DMS79 (cell line): ENCODE measurements at regions not wholly inside any gene's neighbourhood (a gene's known extent, or its start where the extent isn't known, plus 50 kb on each side); places are given as distances from the start of the nearest gene placed in this dataset.

Experiments used
- DNase-seq: peaks from one replicate; lab custom pipeline; 2025; lab: John Stamatoyannopoulos, UW

GRCh38 chr12:47560415-47560814 is 145.4 kb downstream of the RPAP3 start:
- no peak for DNase-seq

- DNase-seq, result no peak
These were observed 147.0 kb downstream of the RPAP3 start for GRCh38 chr12:47558625-47559345.

DNA sequence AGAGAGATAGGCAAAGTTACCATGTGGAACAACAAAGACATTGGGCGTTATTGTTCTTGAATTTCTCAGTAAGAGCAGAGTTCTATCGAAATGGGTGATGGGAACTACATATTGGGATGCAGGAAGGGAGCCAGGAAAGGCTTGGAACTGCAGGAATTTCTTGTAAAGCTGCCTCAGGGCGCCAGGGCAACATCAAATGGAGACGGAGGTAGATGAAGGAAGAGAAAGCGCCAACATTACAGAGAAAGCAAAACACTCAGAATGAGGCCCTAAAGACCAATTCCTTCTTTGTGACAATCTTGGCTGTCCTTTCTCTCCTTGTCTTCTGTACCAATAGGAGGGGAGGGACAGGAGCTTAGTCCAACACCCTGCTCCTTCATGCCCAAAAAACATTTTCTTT is 148.4 kb downstream of the RPAP3 start:
- no peak for DNase-seq

DNA sequence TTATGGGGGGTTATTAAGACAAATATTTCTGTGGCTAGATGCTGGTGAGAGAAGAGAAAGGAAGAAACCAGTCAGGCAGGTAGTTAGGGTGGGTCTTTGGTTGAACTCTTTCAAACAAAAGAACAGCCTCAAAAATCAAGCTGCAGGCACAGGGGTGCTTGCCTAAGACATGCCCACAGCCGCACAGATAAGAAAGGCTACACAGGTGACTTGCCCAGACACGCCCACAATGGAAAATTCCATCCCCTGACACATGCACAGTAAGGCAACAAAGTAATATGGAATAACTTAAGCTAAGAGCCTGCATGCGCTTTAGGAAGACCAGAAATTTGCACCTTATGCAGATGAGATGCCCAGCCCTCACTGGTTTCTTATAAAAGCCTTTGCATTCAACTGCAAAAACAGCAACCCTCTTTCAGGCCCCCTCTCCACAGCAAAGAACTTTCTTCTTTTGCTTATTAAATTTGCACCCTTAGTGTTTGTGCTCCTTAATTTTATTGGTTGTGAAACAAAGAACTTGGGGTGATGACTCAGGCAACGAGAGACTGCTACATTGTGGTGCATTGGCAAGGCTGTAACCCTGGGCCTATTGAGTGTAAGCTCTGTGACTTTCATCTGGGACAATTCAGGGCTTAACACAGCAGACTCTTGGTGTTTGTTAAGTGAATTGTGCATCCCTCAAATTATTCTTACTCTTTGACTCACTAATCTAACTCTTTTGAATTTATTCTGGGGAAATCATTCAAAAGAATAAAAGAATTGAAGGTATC is 149.4 kb downstream of the RPAP3 start:
- DNase-seq, result no peak

DNA sequence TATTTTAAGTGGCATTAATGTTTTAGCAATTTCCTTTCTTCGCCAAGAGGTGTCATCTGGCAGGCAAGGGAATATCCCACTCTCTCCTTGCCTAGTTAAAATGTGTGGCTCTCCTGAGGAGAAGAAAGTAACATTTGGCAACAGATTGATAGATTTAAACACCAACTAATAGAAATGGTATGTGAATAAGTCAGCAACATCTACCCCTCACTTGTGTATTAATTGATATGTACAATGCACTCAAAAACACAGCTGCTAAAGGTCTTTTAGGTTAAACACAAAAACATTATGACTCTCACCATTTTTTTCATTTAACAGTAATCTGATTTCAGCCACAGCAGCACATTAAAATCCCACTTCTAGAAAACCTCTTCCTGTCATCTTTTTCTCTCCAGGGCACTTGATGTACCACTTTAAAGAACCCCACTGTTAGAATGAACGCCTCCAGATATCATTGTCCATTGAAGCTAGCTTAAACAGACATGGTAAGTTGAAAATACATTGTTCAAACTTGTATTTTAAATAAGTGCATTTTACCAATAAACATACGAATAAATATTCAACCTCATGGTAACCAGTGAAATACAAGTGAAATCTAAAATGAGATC is 151.7 kb downstream of the RPAP3 start:
- DNase-seq, result no peak

- DNase-seq, result no peak
These were observed 152.6 kb downstream of the RPAP3 start for GRCh38 chr12:47553266-47553665.

DNA sequence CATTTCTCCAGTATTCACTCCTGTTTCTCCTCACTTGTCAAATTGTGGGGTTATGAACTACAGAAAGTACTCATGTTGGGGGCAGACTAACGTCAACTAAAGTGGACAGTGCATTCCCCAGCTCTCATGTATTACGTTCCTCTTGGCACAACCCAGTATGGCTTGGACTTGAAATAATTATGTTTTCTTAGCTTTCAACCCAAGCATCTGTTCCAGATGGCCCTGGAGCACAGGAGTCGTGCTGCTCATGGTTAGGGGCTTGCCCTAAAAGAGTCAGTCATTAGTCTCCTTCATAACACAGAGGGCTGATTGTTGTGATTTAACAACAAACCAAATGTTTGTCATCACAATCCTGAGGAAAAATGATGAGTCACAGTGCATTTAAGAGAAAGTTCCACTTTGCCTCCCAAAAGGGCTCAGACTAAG is 154.4 kb downstream of the RPAP3 start:
- DNase-seq, result no peak

DNA sequence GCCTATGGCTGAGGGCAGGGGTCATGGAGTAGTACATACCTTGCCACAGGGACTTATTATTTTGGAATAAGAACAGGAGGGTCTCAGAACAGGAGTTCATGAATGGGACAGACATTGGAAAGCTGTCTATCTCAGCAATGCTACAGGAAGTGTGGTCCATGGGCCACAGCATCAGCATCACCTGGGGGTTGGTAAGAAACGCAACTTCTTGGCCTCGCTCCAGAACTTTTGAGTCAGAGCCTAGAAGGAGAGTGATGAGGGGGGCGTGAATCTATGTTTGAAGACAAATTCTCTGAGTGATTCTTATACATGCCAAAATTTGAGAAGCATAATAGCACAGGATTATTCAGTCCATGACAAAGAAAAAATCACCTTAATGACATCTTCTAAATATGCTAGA is 156.6 kb downstream of the RPAP3 start:
- no peak for DNase-seq

DNA sequence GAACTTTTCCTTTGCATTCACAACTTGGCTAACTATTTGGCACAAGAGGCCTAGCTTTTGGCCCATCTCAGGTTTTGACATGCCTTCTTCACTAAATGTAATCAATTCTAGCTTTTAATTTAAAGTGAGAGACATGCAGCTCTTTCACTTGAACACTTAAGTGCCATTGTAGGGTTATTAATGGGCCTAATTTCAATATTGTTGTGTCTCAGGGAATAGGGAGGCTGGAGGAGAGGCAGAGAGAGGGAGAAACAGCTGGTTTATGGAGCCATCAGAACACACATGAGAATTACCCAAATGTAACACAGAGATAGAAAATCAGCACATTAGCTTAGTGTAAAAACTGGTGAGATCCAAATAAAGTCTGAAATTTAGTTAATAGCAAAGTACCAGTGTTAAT is 157.4 kb downstream of the RPAP3 start:
- no peak for DNase-seq

DNA sequence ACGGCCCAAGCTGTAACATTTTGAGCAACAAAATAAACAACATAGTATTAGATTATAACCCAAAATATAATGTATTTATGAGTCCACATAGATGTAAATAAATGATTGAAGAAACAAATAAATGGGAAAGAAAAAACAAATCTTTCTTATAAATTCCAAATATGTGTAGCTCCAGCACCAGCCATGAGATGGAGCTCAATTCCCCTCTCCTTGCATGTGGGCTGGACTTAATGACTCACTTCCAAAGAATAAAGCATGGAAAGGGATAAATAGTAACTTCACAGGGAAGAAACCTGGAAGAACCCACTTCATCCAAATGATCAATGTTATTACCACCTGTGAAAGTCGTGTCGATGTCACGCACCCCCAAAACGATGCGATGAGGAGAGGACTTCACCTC is 158.8 kb downstream of the RPAP3 start:
- no peak for DNase-seq

- no peak for DNase-seq
These were observed 159.8 kb downstream of the RPAP3 start for GRCh38 chr12:47545938-47546609.

DNA sequence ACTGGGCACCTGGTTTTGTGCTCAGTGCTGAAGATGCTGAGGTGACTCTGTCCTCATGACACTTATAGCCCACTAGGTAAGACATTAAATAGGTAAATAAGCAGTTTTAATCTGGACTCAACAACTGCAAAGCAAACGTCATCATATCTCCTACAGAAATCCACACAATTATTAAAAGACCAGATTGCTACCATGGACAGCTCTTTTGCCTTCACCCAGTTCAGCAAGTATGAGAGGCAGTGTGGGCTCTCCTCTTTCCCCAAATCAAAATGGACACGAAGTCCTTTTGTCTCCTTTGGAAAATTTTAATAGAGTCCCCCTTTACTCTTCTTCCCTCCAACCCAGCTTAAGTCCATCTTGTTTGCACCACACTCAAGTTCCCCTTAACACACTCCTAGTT is 171.1 kb downstream of the RPAP3 start:
- DNase-seq, result no peak

DNA sequence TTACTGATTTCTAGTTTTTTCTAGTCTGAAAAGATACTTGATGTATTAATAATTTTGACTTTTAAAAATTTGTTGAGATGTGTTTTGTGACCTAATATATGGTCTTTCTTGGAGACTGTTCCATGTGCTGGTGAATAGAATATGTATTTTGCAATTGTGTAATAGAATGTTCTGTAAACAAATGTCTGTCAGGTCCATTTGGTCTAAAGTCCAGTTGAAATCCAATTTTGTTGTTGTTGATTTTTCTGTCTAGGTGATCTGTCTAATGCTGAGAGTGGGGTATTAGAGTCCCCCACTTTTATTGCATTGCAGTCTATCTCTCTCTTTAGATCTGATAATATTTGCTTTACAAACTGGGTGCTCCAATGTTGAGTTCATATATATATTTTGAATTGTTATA is 175.8 kb downstream of the RPAP3 start:
- DNase-seq, result no peak

DNA sequence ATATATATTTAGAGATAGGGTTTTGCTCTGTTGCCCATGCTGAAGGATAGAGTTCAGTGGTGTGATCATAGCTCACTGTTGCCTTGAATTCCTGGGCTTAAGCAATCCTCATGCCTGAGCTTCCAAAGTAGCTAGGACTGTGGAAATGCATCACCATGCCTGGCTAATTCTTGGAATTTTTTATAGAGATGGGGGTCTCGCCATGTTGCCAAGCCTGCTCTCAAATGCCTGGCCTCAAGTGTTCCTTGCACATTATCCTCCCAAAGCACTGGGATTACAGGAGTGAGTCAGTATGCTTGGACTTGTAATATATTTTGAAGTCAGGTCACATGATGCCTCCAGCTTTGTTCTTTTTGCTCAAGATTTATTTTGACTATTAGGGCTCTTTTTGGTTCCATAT is 178.0 kb downstream of the RPAP3 start:
- DNase-seq, result no peak

- DNase-seq, result no peak
These were observed 185.8 kb downstream of the RPAP3 start for GRCh38 chr12:47520029-47520428.

DNA sequence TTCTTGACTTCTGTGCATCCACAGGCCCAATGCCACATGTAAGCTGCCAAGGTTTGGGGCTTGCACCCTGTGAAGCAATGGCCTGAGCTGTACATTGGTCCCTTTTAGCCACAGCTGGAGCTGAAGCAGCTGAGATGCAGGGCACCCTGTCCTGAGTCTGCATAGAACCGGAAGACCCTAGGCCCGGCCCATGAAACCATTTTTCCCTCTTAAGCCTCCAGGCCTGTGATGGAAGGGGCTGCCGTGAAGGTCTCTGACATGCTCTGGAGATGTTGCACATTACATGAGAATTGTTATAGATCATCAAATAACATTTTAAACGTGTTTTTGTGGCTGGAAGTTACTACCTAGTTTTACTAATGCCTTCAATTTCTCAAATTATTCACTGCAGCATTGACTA is 188.7 kb downstream of the RPAP3 start:
- no peak for DNase-seq

- no peak for DNase-seq
These were observed 196.4 kb downstream of the RPAP3 start for GRCh38 chr12:47509398-47509851.

GRCh38 chr12:47507221-47507620 is 198.6 kb downstream of the RPAP3 start:
- no peak for DNase-seq

DNA sequence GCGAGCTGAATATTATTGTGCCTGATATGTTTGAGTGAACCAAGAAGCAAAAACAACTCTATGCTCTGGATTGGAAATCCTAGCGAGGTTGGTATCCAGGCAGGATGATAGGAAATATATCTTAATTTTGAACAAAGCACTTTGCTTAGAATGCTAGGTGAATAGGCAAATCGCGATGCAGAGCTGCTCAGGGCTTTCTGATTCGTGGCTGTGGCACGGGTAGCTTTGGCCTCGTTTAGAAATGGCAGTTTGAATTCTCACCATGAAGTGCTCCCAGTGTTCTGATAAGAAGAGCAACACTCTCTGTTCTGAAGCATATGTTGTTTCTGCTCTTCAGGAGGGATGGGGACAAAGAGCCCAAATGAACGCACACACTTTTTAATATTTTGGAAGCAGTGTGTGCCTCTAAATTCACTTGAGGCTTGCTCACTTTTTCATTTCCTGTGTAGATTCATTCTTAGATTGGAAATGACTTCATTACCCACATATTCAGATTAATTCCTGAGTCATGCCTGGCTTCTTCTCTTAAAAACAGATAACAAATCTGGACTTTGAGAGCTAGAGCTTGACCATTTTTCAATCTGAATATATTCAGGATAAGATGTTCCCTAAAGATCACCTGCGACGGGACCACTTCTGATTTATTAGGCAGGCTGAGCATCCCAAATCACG is 200.9 kb downstream of the RPAP3 start:
- DNase-seq, result no peak

GRCh38 chr12:47493801-47494200 is 212.0 kb downstream of the RPAP3 start:
- no peak for DNase-seq

GRCh38 chr12:47491516-47492305 is 214.1 kb downstream of the RPAP3 start:
- DNase-seq, result no peak
